Smooth muscle cell (in vitro differentiated cells): ENCODE measurements at regions not wholly inside any gene's neighbourhood (a gene's known extent, or its start where the extent isn't known, plus 50 kb on each side); places are given as distances from the start of the nearest gene placed in this dataset.
"Not testable (repeated sequence)": the region's sequence is repeated elsewhere in the genome, so short reads cannot be mapped to it uniquely, and the experiment has no call there.

Experiments
- DNase-seq: peaks from one replicate; lab custom pipeline; 2025; ENCODE audit not compliant: unreplicated experiment; lab: John Stamatoyannopoulos, UW
- H2AFZ ChIP-seq: fragments of 200-600 bp; sonication (generic); 2 replicates; pipeline ENCODE4 v1.6.0; 2016; ENCODE audit warnings: antibody characterized with exemption, low read depth, mild to moderate bottlenecking
- H3F3A ChIP-seq: fragments of 200-600 bp; sonication (generic); 2 replicates; pipeline ENCODE4 v1.6.0; 2017; ENCODE audit warnings: antibody characterized with exemption, low read depth
- H3K27ac ChIP-seq: fragments of 200-600 bp; sonication (generic); 2 replicates; pipeline ENCODE4 v1.5.1; 2016; ENCODE audit warnings: low read depth, mild to moderate bottlenecking
- H3K27me3 ChIP-seq: fragments of 200-600 bp; sonication (generic); 2 replicates; pipeline ENCODE4 v1.6.1; 2016; ENCODE audit warnings: low read depth, mild to moderate bottlenecking
- H3K36me3 ChIP-seq: fragments of 200-600 bp; sonication (generic); 2 replicates; pipeline ENCODE4 v1.5.1; 2016; ENCODE audit warnings: low read depth
- H3K4me1 ChIP-seq: fragments of 200-600 bp; sonication (generic); 2 replicates; pipeline ENCODE4 v1.5.1; 2016; ENCODE audit warnings: low read depth
- H3K4me2 ChIP-seq: fragments of 200-600 bp; sonication (generic); 2 replicates; pipeline ENCODE4 v1.6.0; 2016; ENCODE audit warnings: mild to moderate bottlenecking
- H3K4me3 ChIP-seq: fragments of 200-600 bp; sonication (generic); 2 replicates; pipeline ENCODE4 v1.5.1; 2016; ENCODE audit warnings: mild to moderate bottlenecking
- H3K79me2 ChIP-seq: fragments of 200-600 bp; sonication (generic); 2 replicates; pipeline ENCODE4 v1.6.0; 2016; ENCODE audit warnings: low read depth, mild to moderate bottlenecking
- H3K9ac ChIP-seq: fragments of 200-600 bp; sonication (generic); 2 replicates; pipeline ENCODE4 v1.6.0; 2016; ENCODE audit warnings: low read depth
- H3K9me3 ChIP-seq: fragments of 200-600 bp; sonication (generic); replicated peaks from 2 replicates; pipeline ENCODE4 v1.5.1; 2016; ENCODE audit warnings: low read depth
- H4K20me1 ChIP-seq: fragments of 200-600 bp; sonication (generic); 2 replicates; pipeline ENCODE4 v1.6.0; 2016; ENCODE audit warnings: low read depth
- WGBS: methylation state at CpG from one replicate; pipeline ENCODE4 v1.1.7; 2016; ENCODE audit warnings: low lambda C conversion rate; 5-methylcytosine and 5-hydroxymethylcytosine counted together
- TF ChIP-seq, protein P1 (sequence below): fragments of 200-600 bp; sonication (generic); IDR thresholded peaks from 2 replicates; pipeline ENCODE4 v1.5.1; 2017; ENCODE audit warnings: borderline replicate concordance, mild to moderate bottlenecking, antibody characterized with exemption; ENCODE audit not compliant: insufficient read depth, poor library complexity, severe bottlenecking

DNA sequence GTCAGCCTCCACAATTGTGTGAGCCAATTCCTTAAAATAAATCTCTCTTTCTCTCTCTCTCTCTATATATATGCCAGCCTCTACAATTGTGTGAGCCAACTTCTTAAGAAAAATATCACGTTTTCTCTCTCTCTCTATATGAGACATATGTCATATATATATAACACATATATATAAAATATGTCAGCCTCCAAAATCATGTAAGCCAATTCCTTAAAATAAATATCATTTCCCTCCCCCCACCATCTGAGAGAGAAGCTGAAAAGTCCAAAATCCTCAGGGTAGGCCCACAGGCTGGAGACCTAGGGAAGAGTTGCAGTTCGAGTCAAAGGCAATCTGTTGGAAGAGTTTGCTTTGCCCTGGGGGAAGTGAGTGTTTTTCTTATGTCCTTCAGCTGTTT, 158.1 kb upstream of the RPS23 start:
- H3K79me2 ChIP-seq: no peaks in the 10 kb centered on the region
- H3K9me3 ChIP-seq: no peaks in the 10 kb centered on the region
- H3K27ac ChIP-seq: no peak overlapping the region
- no peak overlapping the region for H3K9ac ChIP-seq
- H4K20me1 ChIP-seq: no peaks in the 10 kb centered on the region
- no peak overlapping the region for H3K4me3 ChIP-seq
- H3K36me3 ChIP-seq: no peaks in the 10 kb centered on the region
- H3F3A ChIP-seq: no peaks in the 10 kb centered on the region
- DNase-seq: no peak
- H2AFZ ChIP-seq: no peak overlapping the region
- TF ChIP-seq, protein P1, sequence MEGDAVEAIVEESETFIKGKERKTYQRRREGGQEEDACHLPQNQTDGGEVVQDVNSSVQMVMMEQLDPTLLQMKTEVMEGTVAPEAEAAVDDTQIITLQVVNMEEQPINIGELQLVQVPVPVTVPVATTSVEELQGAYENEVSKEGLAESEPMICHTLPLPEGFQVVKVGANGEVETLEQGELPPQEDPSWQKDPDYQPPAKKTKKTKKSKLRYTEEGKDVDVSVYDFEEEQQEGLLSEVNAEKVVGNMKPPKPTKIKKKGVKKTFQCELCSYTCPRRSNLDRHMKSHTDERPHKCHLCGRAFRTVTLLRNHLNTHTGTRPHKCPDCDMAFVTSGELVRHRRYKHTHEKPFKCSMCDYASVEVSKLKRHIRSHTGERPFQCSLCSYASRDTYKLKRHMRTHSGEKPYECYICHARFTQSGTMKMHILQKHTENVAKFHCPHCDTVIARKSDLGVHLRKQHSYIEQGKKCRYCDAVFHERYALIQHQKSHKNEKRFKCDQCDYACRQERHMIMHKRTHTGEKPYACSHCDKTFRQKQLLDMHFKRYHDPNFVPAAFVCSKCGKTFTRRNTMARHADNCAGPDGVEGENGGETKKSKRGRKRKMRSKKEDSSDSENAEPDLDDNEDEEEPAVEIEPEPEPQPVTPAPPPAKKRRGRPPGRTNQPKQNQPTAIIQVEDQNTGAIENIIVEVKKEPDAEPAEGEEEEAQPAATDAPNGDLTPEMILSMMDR: no peak
- H3K27me3 ChIP-seq: no peaks in the 10 kb centered on the region
- WGBS: 93% methylated on average over 2 of the region's 2 CpGs
- no peaks in the 10 kb centered on the region for H3K4me1 ChIP-seq
- no peak overlapping the region for H3K4me2 ChIP-seq

DNA sequence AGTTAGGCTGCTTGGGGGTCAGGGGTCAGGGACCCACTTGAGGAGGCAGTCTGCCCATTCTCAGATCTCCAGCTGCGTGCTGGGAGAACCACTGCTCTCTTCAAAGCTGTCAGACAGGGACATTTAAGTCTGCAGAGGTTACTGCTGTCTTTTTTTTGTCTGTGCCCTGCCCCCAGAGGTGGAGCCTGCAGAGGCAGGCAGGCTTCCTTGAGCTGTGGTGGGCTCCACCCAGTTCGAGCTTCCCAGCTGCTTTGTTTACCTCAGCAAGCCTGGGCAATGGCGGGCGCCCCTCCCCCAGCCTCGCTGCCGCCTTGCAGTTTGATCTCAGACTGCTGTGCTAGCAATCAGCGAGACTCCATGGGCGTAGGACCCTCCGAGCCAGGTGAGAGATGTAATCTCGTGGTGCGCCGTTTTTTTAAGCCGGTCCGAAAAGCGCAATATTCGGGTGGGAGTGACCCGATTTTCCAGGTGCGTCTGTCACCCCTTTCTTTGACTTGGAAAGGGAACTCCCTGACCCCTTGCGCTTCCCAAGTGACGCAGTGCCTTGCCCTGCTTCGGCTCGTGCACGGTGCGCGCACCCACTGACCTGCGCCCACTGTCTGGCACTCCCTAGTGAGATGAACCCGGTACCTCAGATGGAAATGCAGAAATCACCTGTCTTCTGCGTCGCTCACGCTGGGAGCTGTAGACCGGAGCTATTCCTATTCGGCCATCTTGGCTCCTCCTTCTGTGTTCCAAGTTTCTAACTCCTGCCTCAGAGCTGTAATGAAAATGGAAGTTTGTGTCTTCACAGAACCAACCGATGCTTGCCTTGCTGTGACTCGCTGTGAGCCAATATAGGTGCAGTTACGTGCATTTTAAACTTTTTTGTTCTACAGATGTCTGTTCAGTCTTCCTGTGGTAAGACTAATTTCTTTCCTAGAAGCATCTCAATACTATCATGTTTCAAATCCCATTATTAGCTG, 156.8 kb upstream of the RPS23 start:
- 85% methylated on average over 35 of the region's 35 CpGs for WGBS
- not testable (repeated sequence) for DNase-seq, H2AFZ ChIP-seq, H3K27ac ChIP-seq, H3K9me3 ChIP-seq, H3K9ac ChIP-seq, H3K27me3 ChIP-seq, H3F3A ChIP-seq, H3K4me1 ChIP-seq, H3K36me3 ChIP-seq, H3K4me2 ChIP-seq, H3K4me3 ChIP-seq, H3K79me2 ChIP-seq, H4K20me1 ChIP-seq

DNA sequence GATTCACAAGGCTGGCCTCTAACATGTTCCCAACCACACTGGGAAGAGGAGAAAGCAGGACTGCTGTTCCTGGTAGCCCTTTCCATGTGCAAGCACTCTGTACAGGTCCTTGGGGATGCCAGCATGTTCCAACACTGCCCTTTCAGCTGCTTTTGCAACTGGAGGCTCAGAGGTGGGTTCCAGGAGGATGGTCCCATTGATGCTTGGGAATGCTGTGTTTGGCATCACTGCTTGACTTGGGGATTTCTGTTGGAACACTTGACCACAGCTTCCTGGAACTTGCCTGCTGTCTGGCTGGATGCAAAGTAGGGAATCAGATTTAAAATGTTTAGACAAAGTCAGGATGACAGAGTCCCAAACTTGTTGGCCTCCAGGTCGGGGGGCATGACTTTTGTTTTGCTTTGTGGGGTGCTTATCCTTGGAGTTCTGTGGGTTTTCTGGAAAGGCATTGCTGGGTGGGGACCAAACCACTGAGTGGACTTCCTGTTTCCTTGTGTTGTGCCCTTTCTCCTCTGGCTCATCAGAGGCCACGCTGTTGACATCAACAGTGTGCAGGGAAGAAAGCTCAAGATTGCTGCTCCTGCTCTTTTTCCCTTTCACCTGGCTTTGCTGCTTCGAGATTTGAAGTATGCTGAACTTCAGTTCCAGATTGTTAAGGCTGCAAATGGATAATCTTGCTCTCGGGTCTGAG, 148.5 kb upstream of the RPS23 start:
- H3K27ac ChIP-seq: no peak overlapping the region
- no peaks in the 10 kb centered on the region for H3K9me3 ChIP-seq
- H3K4me1 ChIP-seq: no peaks in the 10 kb centered on the region
- TF ChIP-seq, protein P1: no peak
- H3K36me3 ChIP-seq: no peaks in the 10 kb centered on the region
- 68% methylated on average over 4 of the region's 4 CpGs for WGBS
- no peaks in the 10 kb centered on the region for H3F3A ChIP-seq
- H4K20me1 ChIP-seq: no peaks in the 10 kb centered on the region
- no peaks in the 10 kb centered on the region for H3K79me2 ChIP-seq
- no peak overlapping the region for H3K9ac ChIP-seq
- no peak for DNase-seq
- no peaks in the 10 kb centered on the region for H3K27me3 ChIP-seq
- no peak overlapping the region for H3K4me2 ChIP-seq
- H2AFZ ChIP-seq: no peak overlapping the region
- no peak overlapping the region for H3K4me3 ChIP-seq

DNA sequence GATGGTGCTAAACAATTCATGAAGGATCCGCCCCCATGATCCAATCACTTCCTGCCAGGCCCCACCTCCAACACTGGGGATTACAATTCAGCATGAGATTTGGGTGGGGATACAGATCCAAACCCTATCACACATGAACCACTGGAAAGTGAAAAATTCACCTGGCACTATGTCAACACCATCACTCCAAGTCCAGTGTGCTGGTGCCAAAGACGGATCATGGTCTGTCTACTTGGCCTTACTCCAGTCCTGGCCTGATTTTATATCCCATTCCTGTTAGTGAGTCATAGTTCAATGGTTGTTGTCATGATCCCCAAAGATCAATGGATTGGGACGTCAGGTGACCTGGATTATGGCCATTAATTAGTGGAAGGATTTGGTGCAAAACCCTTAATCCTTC, 147.4 kb upstream of the RPS23 start:
- H3K9ac ChIP-seq: no peak overlapping the region
- no peaks in the 10 kb centered on the region for H3K79me2 ChIP-seq
- no peaks in the 10 kb centered on the region for H3F3A ChIP-seq
- H3K27me3 ChIP-seq: no peaks in the 10 kb centered on the region
- H3K4me3 ChIP-seq: no peak overlapping the region
- H3K4me2 ChIP-seq: no peak overlapping the region
- no peaks in the 10 kb centered on the region for H3K36me3 ChIP-seq
- DNase-seq: no peak
- no peaks in the 10 kb centered on the region for H3K4me1 ChIP-seq
- WGBS: 79% methylated on average over 3 of the region's 3 CpGs
- H3K27ac ChIP-seq: no peak overlapping the region
- TF ChIP-seq, protein P1: no peak
- no peaks in the 10 kb centered on the region for H3K9me3 ChIP-seq
- no peaks in the 10 kb centered on the region for H4K20me1 ChIP-seq
- H2AFZ ChIP-seq: no peak overlapping the region
